Naive thymus-derived CD4-positive, alpha-beta T cell (primary cell): ENCODE measurements at regions not wholly inside any gene's neighbourhood (a gene's known extent, or its start where the extent isn't known, plus 50 kb on each side); places are given as distances from the start of the nearest gene placed in this dataset.
"Not testable (repeated sequence)": the region's sequence is repeated elsewhere in the genome, so short reads cannot be mapped to it uniquely, and the experiment has no call there.

Experiments
- ATAC-seq: fragments of 150-1000 bp; cut with Tn5 transposase; 2 replicates; pipeline ENCODE4 v1.10.0; 2021; ENCODE audit warnings: mild to moderate bottlenecking, moderate library complexity
- CTCF ChIA-PET: fragments of 350-600 bp; sonication (Branson Sonifier 250); formaldehyde crosslinking; loops from one replicate; lab custom pipeline; 2021; ENCODE audit warnings: antibody characterized with exemption; lab: Charles Lee
- POLR2A ChIA-PET: fragments of 350-600 bp; sonication (Branson Sonifier 250); formaldehyde crosslinking; loops from one replicate; lab custom pipeline; 2021; ENCODE audit warnings: antibody characterized with exemption, inconsistent platforms; lab: Charles Lee
- DNase-seq, 9 donors: peaks; one replicate each; pipeline versions ENCODE4 v3.0.0 to v3.0.0-alpha.2; 2020 to 2022; ENCODE audit warnings: mixed read lengths in 1 of 9
- H3K27ac ChIP-seq: one replicate; pipeline ENCODE4 v1.7.0; 2013; ENCODE audit warnings: mild to moderate bottlenecking, low read depth, low read length, moderate library complexity
- H3K27me3 ChIP-seq, 2 donors: one replicate each; pipeline ENCODE4 v1.7.0; 2013; ENCODE audit warnings: low read length in 2 of 2, mild to moderate bottlenecking in 2 of 2, moderate library complexity in 2 of 2; ENCODE audit not compliant: control insufficient read depth in 2 of 2, insufficient read depth in 2 of 2
- H3K36me3 ChIP-seq, 3 experiments: 1 replicate in 2 of 3; 2 replicates in 1 of 3; pipeline ENCODE4 v1.7.0; 2013; ENCODE audit warnings: low read length in 3 of 3, mild to moderate bottlenecking in 3 of 3, moderate library complexity in 1 of 3; ENCODE audit not compliant: insufficient read depth in 3 of 3, control insufficient read depth in 2 of 3
- H3K4me1 ChIP-seq, 2 donors: one replicate each; pipeline ENCODE4 v1.7.0; 2013; ENCODE audit warnings: low read length in 2 of 2, mild to moderate bottlenecking in 2 of 2, moderate library complexity in 1 of 2; ENCODE audit not compliant: control insufficient read depth in 2 of 2, insufficient read depth in 2 of 2
- H3K4me3 ChIP-seq: 2 replicates; pipeline ENCODE4 v1.7.0; 2013; ENCODE audit warnings: mild to moderate bottlenecking, low read length
- H3K9me3 ChIP-seq, 3 experiments: 1 replicate in 2 of 3; 2 replicates in 1 of 3; pipeline ENCODE4 v1.7.0; 2013; ENCODE audit warnings: low read length in 3 of 3; ENCODE audit not compliant: control insufficient read depth in 2 of 3
- H3K27ac Mint-ChIP-seq, 9 donors: one replicate each; pipeline ENCODE4 v1.8.0; 2020 to 2022; ENCODE audit warnings: mixed read lengths in 9 of 9, mild to moderate bottlenecking in 8 of 9, moderate library complexity in 5 of 9, inconsistent platforms in 2 of 9
- H3K27me3 Mint-ChIP-seq, 5 donors: one replicate each; pipeline ENCODE4 v1.8.0; 2021 to 2022; ENCODE audit warnings: mixed read lengths in 5 of 5, mild to moderate bottlenecking in 1 of 5
- H3K36me3 Mint-ChIP-seq, 5 donors: one replicate each; pipeline ENCODE4 v1.8.0; 2020 to 2022; ENCODE audit warnings: mixed read lengths in 5 of 5, mild to moderate bottlenecking in 3 of 5, inconsistent platforms in 1 of 5
- H3K4me1 Mint-ChIP-seq, 7 donors: one replicate each; pipeline ENCODE4 v1.8.0; 2020 to 2022; ENCODE audit warnings: mixed read lengths in 7 of 7, mild to moderate bottlenecking in 3 of 7, inconsistent platforms in 1 of 7
- H3K4me3 Mint-ChIP-seq, 10 donors: one replicate each; pipeline ENCODE4 v1.8.0; 2020 to 2022; ENCODE audit warnings: mild to moderate bottlenecking in 10 of 10, mixed read lengths in 10 of 10, moderate library complexity in 6 of 10, inconsistent platforms in 2 of 10
- H3K9me3 Mint-ChIP-seq, 11 donors: one replicate each; pipeline ENCODE4 v1.8.0; 2020 to 2022; ENCODE audit warnings: mixed read lengths in 11 of 11, mild to moderate bottlenecking in 4 of 11, inconsistent platforms in 1 of 11, moderate library complexity in 1 of 11
- intact Hi-C, 2 donors: fragments of 100-400 bp; cut with micrococcal nuclease; formaldehyde crosslinking; loops; one replicate each; pipeline ENCODE4 v1.15.1; 2023

DNA sequence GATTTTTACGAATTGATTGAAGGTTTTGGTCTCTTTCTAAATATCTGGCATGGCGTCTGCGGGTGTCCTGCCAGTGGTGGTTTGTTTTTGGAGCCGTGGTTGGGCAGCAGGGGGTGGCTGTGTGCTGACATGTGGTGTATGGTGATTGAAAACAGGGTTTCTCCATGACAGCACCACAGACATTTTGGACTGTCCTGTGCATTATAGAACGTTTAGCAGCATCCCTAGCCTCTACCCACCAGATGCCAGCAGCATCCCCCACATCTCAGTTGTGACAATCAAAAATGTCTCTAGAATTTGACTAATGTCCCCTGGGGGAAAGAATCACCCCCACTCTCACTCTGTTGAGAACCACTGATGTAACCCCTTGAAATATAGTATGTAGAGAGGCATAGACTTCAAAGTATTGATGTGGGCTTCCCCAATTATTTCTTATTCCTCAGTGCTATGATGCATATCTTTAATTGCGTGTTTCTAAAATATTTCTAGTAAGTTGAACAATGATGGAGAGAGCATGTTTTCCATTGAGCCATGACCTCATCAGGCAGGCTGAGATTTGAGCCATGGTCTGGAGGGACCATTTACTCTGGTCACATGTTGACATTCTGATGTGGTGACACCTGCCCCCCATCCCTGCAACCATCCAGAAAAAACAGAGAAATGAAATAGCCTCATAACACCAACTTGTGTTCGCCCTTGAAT is 77.4 kb upstream of the MID1 start:
- no peaks in the 10 kb centered on the region for H3K9me3 ChIP-seq
- no peaks in the 10 kb centered on the region for H3K27me3 Mint-ChIP-seq
- DNase-seq (no peak), ATAC-seq (no peak)
- no peak overlapping the region for H3K27ac ChIP-seq
- no peak overlapping the region for H3K27ac Mint-ChIP-seq
- intact Hi-C loops = no loop called here
- no peaks in the 10 kb centered on the region for H3K27me3 ChIP-seq
- H3K9me3 Mint-ChIP-seq = peaks cover 0 to 17% (median 2%) of the 10 kb centered on the region in 11 donors
- H3K4me3 Mint-ChIP-seq = no peak overlapping the region
- ChIA-PET CTCF (no interaction called here), POLR2A (no interaction called here)
- H3K36me3 Mint-ChIP-seq = peaks cover 0 to 4% (median 0%) of the 10 kb centered on the region in 5 donors
- no peaks in the 10 kb centered on the region for H3K4me1 Mint-ChIP-seq
- no peak overlapping the region for H3K4me3 ChIP-seq
- no peaks in the 10 kb centered on the region for H3K36me3 ChIP-seq
- H3K4me1 ChIP-seq = no peaks in the 10 kb centered on the region

DNA sequence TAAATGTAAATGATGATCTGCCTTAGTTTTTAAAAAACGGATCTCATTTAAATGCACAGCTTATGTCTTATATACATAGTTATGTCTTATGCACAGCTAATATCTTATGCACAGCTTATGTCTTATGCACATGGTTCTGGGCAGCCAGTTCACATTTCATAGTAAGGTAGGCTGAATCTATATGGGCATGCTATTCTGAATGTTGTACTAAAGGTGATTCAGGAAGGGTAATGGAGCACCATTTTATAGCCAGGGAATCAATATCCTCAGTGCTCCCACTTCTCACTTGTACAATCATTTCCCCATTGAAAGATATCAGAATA is 77.9 kb upstream of the MID1 start:
- H3K4me1 Mint-ChIP-seq = no peaks in the 10 kb centered on the region
- no peak overlapping the region for H3K27ac Mint-ChIP-seq
- ATAC-seq (no peak), DNase-seq (no peak)
- H3K27me3 Mint-ChIP-seq = no peaks in the 10 kb centered on the region
- no peak overlapping the region for H3K4me3 Mint-ChIP-seq
- peaks cover 0 to 14% (median 0%) of the 10 kb centered on the region in 11 donors for H3K9me3 Mint-ChIP-seq
- Histone ChIP-seq H3K4me1 (no peaks in the 10 kb centered on the region), H3K27me3 (no peaks in the 10 kb centered on the region), H3K4me3 (no peak overlapping the region), H3K9me3 (no peaks in the 10 kb centered on the region), H3K27ac (no peak overlapping the region), H3K36me3 (no peaks in the 10 kb centered on the region)
- POLR2A ChIA-PET = no interaction called here
- H3K36me3 Mint-ChIP-seq = peaks cover 0 to 4% (median 0%) of the 10 kb centered on the region in 5 donors
- CTCF ChIA-PET = no interaction called here
- intact Hi-C loops = no loop called here

DNA sequence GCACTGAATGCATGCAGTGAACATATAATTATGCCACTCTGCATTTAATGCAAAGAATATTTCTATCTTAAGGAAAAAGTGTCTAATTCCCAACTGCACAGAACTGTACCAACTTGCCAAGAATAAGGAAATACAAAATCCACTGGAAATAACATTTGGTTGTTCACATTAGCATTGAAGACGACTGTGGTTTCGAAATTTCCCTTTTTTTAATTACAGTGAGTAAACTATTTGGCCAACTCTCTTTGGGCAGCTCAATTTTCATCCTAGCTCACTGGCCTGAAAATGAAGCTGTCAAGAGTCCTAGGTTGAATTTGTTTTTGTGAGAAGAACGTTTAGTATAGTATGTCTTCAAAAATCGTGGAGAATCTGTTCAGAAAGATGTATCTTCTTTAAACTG is 81.6 kb upstream of the MID1 start:
- H3K27me3 ChIP-seq = no peaks in the 10 kb centered on the region
- ChIA-PET CTCF (no interaction called here), POLR2A (no interaction called here)
- no peak overlapping the region for H3K4me3 ChIP-seq
- peaks cover 0 to 9% (median 0%) of the 10 kb centered on the region in 11 donors for H3K9me3 Mint-ChIP-seq
- H3K4me1 ChIP-seq = no peaks in the 10 kb centered on the region
- H3K27me3 Mint-ChIP-seq = no peaks in the 10 kb centered on the region
- intact Hi-C loops = no loop called here
- H3K27ac Mint-ChIP-seq = no peak overlapping the region
- no peak overlapping the region for H3K4me3 Mint-ChIP-seq
- H3K27ac ChIP-seq = no peak overlapping the region
- H3K9me3 ChIP-seq = no peaks in the 10 kb centered on the region
- no peak for ATAC-seq
- no peaks in the 10 kb centered on the region for H3K36me3 ChIP-seq
- no peaks in the 10 kb centered on the region for H3K4me1 Mint-ChIP-seq
- H3K36me3 Mint-ChIP-seq = peaks cover 0 to 4% (median 0%) of the 10 kb centered on the region in 5 donors
- DNase-seq = no peak

DNA sequence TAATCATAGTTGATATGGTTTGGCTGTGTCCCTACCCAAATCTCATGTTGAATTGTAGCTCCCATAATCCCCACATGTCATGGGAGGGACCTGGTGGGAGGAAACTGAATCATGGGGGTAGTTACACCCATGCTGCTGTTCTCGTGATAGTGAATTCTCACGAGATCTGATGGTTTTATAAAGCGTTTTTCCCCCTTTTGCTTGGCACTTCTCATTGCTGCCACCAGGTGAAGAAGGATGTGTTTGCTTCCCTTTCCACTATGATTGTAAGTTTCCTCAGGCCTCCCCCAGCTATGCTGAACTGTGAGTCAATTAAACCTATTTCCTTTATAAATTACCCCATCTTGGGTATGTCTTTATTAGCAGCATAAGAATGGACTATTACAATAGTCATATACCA is 86.0 kb upstream of the MID1 start:
- H3K27ac Mint-ChIP-seq, H3K9me3 Mint-ChIP-seq, H3K36me3 ChIP-seq, ATAC-seq, H3K9me3 ChIP-seq, CTCF ChIA-PET, H3K4me3 ChIP-seq, H3K4me1 ChIP-seq, intact Hi-C loops, DNase-seq, H3K27me3 ChIP-seq, H3K36me3 Mint-ChIP-seq, H3K27me3 Mint-ChIP-seq, H3K27ac ChIP-seq, POLR2A ChIA-PET, H3K4me1 Mint-ChIP-seq, H3K4me3 Mint-ChIP-seq: not testable (repeated sequence)

DNA sequence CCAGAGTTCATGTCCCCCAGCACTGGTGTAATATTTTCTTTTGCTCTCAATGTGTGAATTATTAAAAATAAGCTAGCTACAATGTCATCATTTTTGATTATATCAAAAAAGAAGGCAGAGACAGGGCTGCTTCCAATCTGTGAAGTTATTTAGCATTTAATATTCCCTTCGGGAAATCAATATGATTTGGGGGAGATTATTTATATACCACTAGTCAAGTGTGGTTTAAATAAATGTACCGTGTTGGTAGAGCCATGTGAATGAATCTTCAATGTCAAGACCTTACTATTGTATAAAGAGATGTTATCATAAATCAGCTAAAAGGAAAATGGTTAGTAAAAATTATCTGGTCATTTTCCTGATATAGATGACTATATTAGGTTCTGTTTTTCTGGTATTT is 87.4 kb upstream of the MID1 start:
- H3K4me1 ChIP-seq = no peaks in the 10 kb centered on the region
- H3K4me1 Mint-ChIP-seq = no peaks in the 10 kb centered on the region
- H3K36me3 ChIP-seq = no peaks in the 10 kb centered on the region
- no peak overlapping the region for H3K27ac ChIP-seq
- no peak overlapping the region for H3K4me3 ChIP-seq
- ATAC-seq (no peak), DNase-seq (no peak)
- peaks cover 0 to 8% (median 0%) of the 10 kb centered on the region in 11 donors for H3K9me3 Mint-ChIP-seq
- no peaks in the 10 kb centered on the region for H3K36me3 Mint-ChIP-seq
- ChIA-PET CTCF (no interaction called here), POLR2A (no interaction called here)
- no peak overlapping the region for H3K4me3 Mint-ChIP-seq
- no peaks in the 10 kb centered on the region for H3K27me3 ChIP-seq
- intact Hi-C loops = no loop called here
- H3K27me3 Mint-ChIP-seq = no peaks in the 10 kb centered on the region
- no peak overlapping the region for H3K27ac Mint-ChIP-seq
- no peaks in the 10 kb centered on the region for H3K9me3 ChIP-seq

DNA sequence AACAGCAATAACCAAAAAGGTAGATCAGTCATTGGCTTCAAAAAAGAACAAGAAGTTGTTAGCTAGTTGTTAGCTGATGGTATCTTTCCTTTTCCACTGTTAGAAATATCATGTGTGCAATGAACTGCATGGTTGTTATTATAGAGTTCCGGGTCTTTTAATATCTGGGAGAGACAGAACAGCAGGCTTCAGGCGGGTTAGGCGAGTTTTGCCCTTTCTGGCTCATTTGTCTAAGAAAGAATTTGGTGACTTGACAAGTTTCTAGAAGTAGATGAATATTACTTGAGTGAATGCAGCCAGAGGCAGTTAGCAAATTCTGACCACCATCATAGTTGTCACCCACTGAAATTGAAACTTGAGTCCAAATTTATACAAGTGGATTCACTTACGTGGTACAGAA is 88.9 kb upstream of the MID1 start:
- ChIA-PET CTCF (no interaction called here), POLR2A (no interaction called here)
- no peak overlapping the region for H3K4me3 ChIP-seq
- Mint-ChIP-seq H3K36me3 (no peaks in the 10 kb centered on the region), H3K27me3 (no peaks in the 10 kb centered on the region), H3K4me1 (no peaks in the 10 kb centered on the region), H3K4me3 (no peak overlapping the region), H3K27ac (no peak overlapping the region), H3K9me3 (peaks cover 0 to 14% (median 0%) of the 10 kb centered on the region in 11 donors)
- no peak for ATAC-seq
- H3K9me3 ChIP-seq = no peaks in the 10 kb centered on the region
- intact Hi-C loops = no loop called here
- no peaks in the 10 kb centered on the region for H3K4me1 ChIP-seq
- no peaks in the 10 kb centered on the region for H3K27me3 ChIP-seq
- no peaks in the 10 kb centered on the region for H3K36me3 ChIP-seq
- DNase-seq = no peak
- H3K27ac ChIP-seq = no peak overlapping the region

DNA sequence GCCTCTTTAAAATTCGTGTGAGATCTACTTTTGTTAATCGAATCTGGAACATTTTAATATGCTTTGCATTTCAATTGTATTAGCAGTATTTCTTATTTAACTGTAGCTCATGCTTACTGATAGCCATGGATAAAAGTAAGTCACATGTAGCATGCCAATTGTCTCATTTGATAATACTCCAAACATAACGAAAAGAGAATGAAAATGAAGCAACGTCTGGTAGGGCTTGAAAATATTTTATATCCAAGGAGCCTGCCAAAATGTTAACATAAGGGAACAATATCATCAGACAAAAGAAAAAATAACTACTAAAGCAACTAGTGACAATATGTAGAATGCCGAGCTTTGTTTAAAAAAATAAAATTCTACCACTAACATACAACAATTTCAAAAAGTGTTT is 94.1 kb upstream of the MID1 start:
- Histone ChIP-seq H3K36me3 (no peaks in the 10 kb centered on the region), H3K27ac (no peak overlapping the region), H3K27me3 (no peaks in the 10 kb centered on the region), H3K4me3 (no peak overlapping the region), H3K4me1 (no peaks in the 10 kb centered on the region), H3K9me3 (no peaks in the 10 kb centered on the region)
- Mint-ChIP-seq H3K27ac (no peak overlapping the region), H3K27me3 (no peaks in the 10 kb centered on the region), H3K9me3 (peaks cover 0 to 6% (median 0%) of the 10 kb centered on the region in 11 donors), H3K4me1 (no peaks in the 10 kb centered on the region), H3K36me3 (no peaks in the 10 kb centered on the region), H3K4me3 (no peak overlapping the region)
- ChIA-PET POLR2A (no interaction called here), CTCF (no interaction called here)
- DNase-seq (no peak), ATAC-seq (no peak)
- intact Hi-C loops = no loop called here
